HCT116 (cell line): ENCODE measurements at regions not wholly inside any gene's neighbourhood (a gene's known extent, or its start where the extent isn't known, plus 50 kb on each side); places are given as distances from the start of the nearest gene placed in this dataset.

Experiments used
- ATAC-seq: fragments of 200-7000 bp; cut with Tn5 transposase; 2 replicates; pipeline ENCODE4 v1.9.1; 2020; ENCODE audit warnings: mild to moderate bottlenecking, moderate library complexity
- BruUV-seq: library from RNA; stranded (reverse); fragments of 400-500 nt; replicated peaks from 2 replicates; lab custom pipeline; 2021; lab: Mats Ljungman, UMichigan
- CTCF ChIA-PET: fragments of 300-600 bp; sonication (Branson Sonifier 250); formaldehyde crosslinking; loops from one replicate; lab custom pipeline; 2021; ENCODE audit warnings: antibody characterized with exemption; lab: Charles Lee
- POLR2A ChIA-PET: fragments of 300-600, 350-600 bp; sonication (Branson Sonifier 250); formaldehyde crosslinking; loops from one replicate; lab custom pipeline; 2021; ENCODE audit warnings: antibody characterized with exemption; lab: Charles Lee
- RAD21 ChIA-PET, 2 experiments: fragments of 300-600 bp; sonication (Branson Sonifier 250); formaldehyde crosslinking; loops; one replicate each; lab custom pipeline; 2023; ENCODE audit warnings: low total read pairs in 2 of 2; ENCODE audit not compliant: uncharacterized antibody in 2 of 2, unreplicated experiment in 2 of 2, low non-redundant PET in 1 of 2; lab: Charles Lee
- DNase-seq: peaks from one replicate; pipeline ENCODE4 v3.0.0-alpha.2; 2010; ENCODE audit warnings: low read depth, low spot score
- H2AFZ ChIP-seq: fragments of 200-600 bp; shearing (Covaris generic), sonication (generic); 2 replicates; pipeline ENCODE4 v1.6.1; 2017; ENCODE audit warnings: low read depth, mixed run types, mixed read lengths, antibody characterized with exemption, low read length; ENCODE audit not compliant: poor library complexity, severe bottlenecking
- H3K27ac ChIP-seq: 2 replicates; pipeline ENCODE4 v1.5.1; 2012; ENCODE audit warnings: low read depth, low read length
- H3K27me3 ChIP-seq: fragments of 200-600 bp; sonication (generic); 2 replicates; pipeline ENCODE4 v1.6.1; 2016; ENCODE audit warnings: mixed run types, low read length, mixed read lengths; ENCODE audit not compliant: insufficient read depth
- H3K36me3 ChIP-seq, 2 experiments: fragments of 200-500 bp in 1 of 2; fragments of 200-600 bp in 1 of 2; sonication (Bioruptor generic) in 1 of 2; sonication (generic) in 1 of 2; 2 replicates each; pipeline versions ENCODE4 v1.5.1 to v1.6.1; 2014 to 2016; ENCODE audit warnings: low read length in 2 of 2, inconsistent platforms in 1 of 2, mixed read lengths in 1 of 2, mixed run types in 1 of 2; ENCODE audit not compliant: insufficient read depth in 2 of 2, control insufficient read depth in 1 of 2
- H3K4me1 ChIP-seq, 2 experiments: fragments of 200-600 bp in 1 of 2; sonication (generic) in 1 of 2; 2 replicates each; pipeline versions ENCODE4 v1.5.1 to v1.6.1; 2012 to 2017; ENCODE audit warnings: low read length in 2 of 2, inconsistent platforms in 1 of 2, mild to moderate bottlenecking in 1 of 2, mixed read lengths in 1 of 2, mixed run types in 1 of 2, moderate library complexity in 1 of 2; ENCODE audit not compliant: insufficient read depth in 2 of 2, control insufficient read depth in 1 of 2
- H3K4me2 ChIP-seq: fragments of 200-600 bp; sonication (generic); 2 replicates; pipeline ENCODE4 v1.6.1; 2017; ENCODE audit warnings: mixed run types, low read length, mixed read lengths
- H3K4me3 ChIP-seq, 2 experiments: fragments of 200-600 bp in 1 of 2; sonication (generic) in 1 of 2; replicated peaks in 1 of 2; 2 replicates each; pipeline ENCODE4 v1.5.1; 2011 to 2016; ENCODE audit warnings: low read length in 2 of 2, control low read depth in 1 of 2, low read depth in 1 of 2, mild to moderate bottlenecking in 1 of 2, mixed read lengths in 1 of 2, mixed run types in 1 of 2
- H3K79me2 ChIP-seq: fragments of 200-600 bp; sonication (generic); 2 replicates; pipeline ENCODE4 v1.6.1; 2017; ENCODE audit warnings: mild to moderate bottlenecking, mixed run types, low read length, moderate library complexity, mixed read lengths; ENCODE audit not compliant: insufficient read depth
- H3K9ac ChIP-seq: fragments of 200-600 bp; sonication (generic); 2 replicates; pipeline ENCODE4 v1.6.1; 2016; ENCODE audit warnings: low read length, mixed read lengths
- H3K9me2 ChIP-seq: fragments of 200-600 bp; sonication (generic), shearing (Covaris generic); 2 replicates; pipeline ENCODE4 v1.6.1; 2017; ENCODE audit warnings: mixed run types, mild to moderate bottlenecking, moderate library complexity; ENCODE audit not compliant: insufficient read depth
- H3K9me3 ChIP-seq, 2 experiments: fragments of 200-500 bp in 1 of 2; fragments of 200-600 bp in 1 of 2; sonication (Bioruptor generic) in 1 of 2; sonication (generic) in 1 of 2; 2 replicates each; pipeline ENCODE4 v1.6.1; 2014 to 2017; ENCODE audit warnings: low read length in 2 of 2, mixed read lengths in 2 of 2, inconsistent platforms in 1 of 2, low read depth in 1 of 2, mild to moderate bottlenecking in 1 of 2, mixed run types in 1 of 2, moderate library complexity in 1 of 2; ENCODE audit not compliant: control insufficient read depth in 1 of 2, insufficient read depth in 1 of 2
- H4K20me1 ChIP-seq: fragments of 200-600 bp; sonication (generic), shearing (Covaris generic); 2 replicates; pipeline ENCODE4 v1.6.1; 2017; ENCODE audit warnings: mixed run types, mild to moderate bottlenecking, moderate library complexity; ENCODE audit not compliant: insufficient read depth
- CBX3 ChIP-seq: IDR thresholded peaks from 2 replicates; pipeline ENCODE4 v1.6.1; 2012; ENCODE audit warnings: low read depth
- EZH2 ChIP-seq: fragments of 200-600 bp; sonication (generic); IDR thresholded peaks from 2 replicates; pipeline ENCODE4 v1.6.1; 2017; ENCODE audit warnings: antibody characterized with exemption, mixed run types
- FOSL1 ChIP-seq: IDR thresholded peaks from 2 replicates; pipeline ENCODE4 v1.6.1; 2012; ENCODE audit warnings: low read depth
- REST ChIP-seq: IDR thresholded peaks from 2 replicates; pipeline ENCODE4 v1.6.1; 2012; ENCODE audit warnings: low read depth
- SIN3A ChIP-seq: IDR thresholded peaks from 2 replicates; pipeline ENCODE4 v1.6.1; 2012; ENCODE audit warnings: low read depth
- intact Hi-C: fragments of 100-400 bp; cut with micrococcal nuclease; formaldehyde crosslinking; loops from 2 replicates; pipeline ENCODE4 v1.10.0; 2022
- TF ChIP-seq, protein P1 (sequence below): IDR thresholded peaks from 2 replicates; pipeline ENCODE4 v1.6.1; 2011; ENCODE audit warnings: mild to moderate bottlenecking, low read length, moderate library complexity; ENCODE audit not compliant: insufficient replicate concordance; ENCODE audit errors: extremely low read depth
- TF ChIP-seq, protein P2 (sequence below), 3 experiments: fragments of 200-600 bp in 1 of 3; sonication (generic) in 1 of 3; IDR thresholded peaks in 2 of 3; conservative IDR thresholded peaks in 1 of 3; 2 replicates each; pipeline ENCODE4 v1.5.1; 2012 to 2017; ENCODE audit warnings: low read depth in 2 of 3, low read length in 2 of 3, antibody characterized with exemption in 1 of 3, borderline replicate concordance in 1 of 3, control low read depth in 1 of 3, mild to moderate bottlenecking in 1 of 3, mixed read lengths in 1 of 3, mixed run types in 1 of 3, moderate library complexity in 1 of 3; ENCODE audit not compliant: insufficient read depth in 1 of 3

GRCh38 chr4:62909238-62909637 is 1500.0 kb downstream of the TECRL start:
- H3K27ac ChIP-seq, result no peak overlapping the region
- H3K27me3 ChIP-seq, result no peaks in the 10 kb centered on the region
- intact Hi-C loops, result no loop called here
- H3K9me3 ChIP-seq, result peaks cover 8 to 19% of the 10 kb centered on the region in 2 experiments; a peak in 2 of 4 replicates
- no peak for TF ChIP-seq FOSL1
- TF ChIP-seq EZH2, result no peak
- no peak for TF ChIP-seq CBX3
- no peak for TF ChIP-seq REST
- TF ChIP-seq SIN3A, result no peak
- TF ChIP-seq, protein P1, sequence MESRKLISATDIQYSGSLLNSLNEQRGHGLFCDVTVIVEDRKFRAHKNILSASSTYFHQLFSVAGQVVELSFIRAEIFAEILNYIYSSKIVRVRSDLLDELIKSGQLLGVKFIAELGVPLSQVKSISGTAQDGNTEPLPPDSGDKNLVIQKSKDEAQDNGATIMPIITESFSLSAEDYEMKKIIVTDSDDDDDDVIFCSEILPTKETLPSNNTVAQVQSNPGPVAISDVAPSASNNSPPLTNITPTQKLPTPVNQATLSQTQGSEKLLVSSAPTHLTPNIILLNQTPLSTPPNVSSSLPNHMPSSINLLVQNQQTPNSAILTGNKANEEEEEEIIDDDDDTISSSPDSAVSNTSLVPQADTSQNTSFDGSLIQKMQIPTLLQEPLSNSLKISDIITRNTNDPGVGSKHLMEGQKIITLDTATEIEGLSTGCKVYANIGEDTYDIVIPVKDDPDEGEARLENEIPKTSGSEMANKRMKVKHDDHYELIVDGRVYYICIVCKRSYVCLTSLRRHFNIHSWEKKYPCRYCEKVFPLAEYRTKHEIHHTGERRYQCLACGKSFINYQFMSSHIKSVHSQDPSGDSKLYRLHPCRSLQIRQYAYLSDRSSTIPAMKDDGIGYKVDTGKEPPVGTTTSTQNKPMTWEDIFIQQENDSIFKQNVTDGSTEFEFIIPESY, result no peak
- TF ChIP-seq, protein P2, sequence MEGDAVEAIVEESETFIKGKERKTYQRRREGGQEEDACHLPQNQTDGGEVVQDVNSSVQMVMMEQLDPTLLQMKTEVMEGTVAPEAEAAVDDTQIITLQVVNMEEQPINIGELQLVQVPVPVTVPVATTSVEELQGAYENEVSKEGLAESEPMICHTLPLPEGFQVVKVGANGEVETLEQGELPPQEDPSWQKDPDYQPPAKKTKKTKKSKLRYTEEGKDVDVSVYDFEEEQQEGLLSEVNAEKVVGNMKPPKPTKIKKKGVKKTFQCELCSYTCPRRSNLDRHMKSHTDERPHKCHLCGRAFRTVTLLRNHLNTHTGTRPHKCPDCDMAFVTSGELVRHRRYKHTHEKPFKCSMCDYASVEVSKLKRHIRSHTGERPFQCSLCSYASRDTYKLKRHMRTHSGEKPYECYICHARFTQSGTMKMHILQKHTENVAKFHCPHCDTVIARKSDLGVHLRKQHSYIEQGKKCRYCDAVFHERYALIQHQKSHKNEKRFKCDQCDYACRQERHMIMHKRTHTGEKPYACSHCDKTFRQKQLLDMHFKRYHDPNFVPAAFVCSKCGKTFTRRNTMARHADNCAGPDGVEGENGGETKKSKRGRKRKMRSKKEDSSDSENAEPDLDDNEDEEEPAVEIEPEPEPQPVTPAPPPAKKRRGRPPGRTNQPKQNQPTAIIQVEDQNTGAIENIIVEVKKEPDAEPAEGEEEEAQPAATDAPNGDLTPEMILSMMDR (IDR thresholded peaks at IDR 0.05 in 2 of 3, conservative IDR thresholded peaks at IDR 0.05 in 1 of 3; ENCODE audit: borderline replicate concordance in 1 of 3, insufficient read depth in 1 of 3, low read depth in 2 of 3, low read length in 2 of 3), result no peak
- ChIA-PET POLR2A (no interaction called here), CTCF (no interaction called here), RAD21 (no interaction called here)
- H4K20me1 ChIP-seq, result no peaks in the 10 kb centered on the region
- no peak for ATAC-seq
- no peak overlapping the region for H3K4me2 ChIP-seq
- no peak overlapping the region for H2AFZ ChIP-seq
- BruUV-seq, result no TSS peak
- H3K36me3 ChIP-seq, result no peaks in the 10 kb centered on the region
- H3K9me2 ChIP-seq, result no peaks in the 10 kb centered on the region
- no peaks in the 10 kb centered on the region for H3K79me2 ChIP-seq
- DNase-seq, result no peak
- H3K9ac ChIP-seq, result no peak overlapping the region
- H3K4me3 ChIP-seq, result no peak overlapping the region
- H3K4me1 ChIP-seq, result no peaks in the 10 kb centered on the region
